ENCODE measurements at regions not wholly inside any gene's neighbourhood (a gene's known extent, or its start where the extent isn't known, plus 50 kb on each side); places are given as distances from the start of the nearest gene placed in this dataset.

GRCh38 chr5:89916131-89916530 lies 493.4 kb downstream of the CETN3 start:
- no peak for DNase-seq (ENCODE audit: low spot score)
- POLR2A ChIA-PET (ENCODE audit: low non-redundant PET), result no interaction called here
- no peak overlapping the region for H3K27ac ChIP-seq
- CTCF ChIA-PET, result no interaction called here
- no peak for TF ChIP-seq CTCF (conservative IDR thresholded peaks at IDR 0.05; ENCODE audit: low read depth)

GRCh38 chr5:89908876-89909275 lies 500.7 kb downstream of the CETN3 start:
- POLR2A ChIA-PET (ENCODE audit: low non-redundant PET), result no interaction called here
- no peak for DNase-seq (ENCODE audit: low spot score)
- H3K27ac ChIP-seq, result no peak overlapping the region
- CTCF ChIA-PET, result interaction anchor here (0.7 kb wide), 1 partner anchor 392 kb away, joined by 4 read pairs; no protein-coding TSS in a partner anchor
- TF ChIP-seq CTCF (conservative IDR thresholded peaks at IDR 0.05; ENCODE audit: low read depth), result no peak

DNA sequence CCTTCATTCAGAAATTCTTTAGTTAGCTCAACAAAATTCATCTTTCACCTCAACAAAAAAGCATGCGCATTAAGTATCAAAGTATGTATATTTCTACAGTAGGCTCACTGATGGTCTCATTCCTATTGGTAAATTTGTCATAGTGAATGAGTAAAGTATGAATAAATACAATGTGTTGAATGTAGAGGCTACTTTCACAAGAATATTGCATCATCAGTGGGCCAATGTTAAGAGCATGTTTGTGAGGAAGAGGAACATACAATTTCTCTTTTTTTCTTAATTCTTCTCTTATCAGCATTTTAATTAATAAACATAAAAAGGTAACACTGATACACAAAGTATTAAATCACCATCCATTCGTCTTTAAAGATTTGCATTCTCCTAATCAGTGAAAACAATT lies 505.1 kb downstream of the CETN3 start:
- DNase-seq (ENCODE audit: low spot score), result no peak
- TF ChIP-seq CTCF (conservative IDR thresholded peaks at IDR 0.05; ENCODE audit: low read depth), result no peak
- H3K27ac ChIP-seq, result no peak overlapping the region
- POLR2A ChIA-PET (ENCODE audit: low non-redundant PET), result no interaction called here
- CTCF ChIA-PET, result interaction anchor here (0.7 kb wide), 1 partner anchor 1154 kb away, joined by 3 read pairs; no protein-coding TSS in a partner anchor

GRCh38 chr5:89901983-89902382 lies 507.6 kb downstream of the CETN3 start:
- no peak for TF ChIP-seq CTCF (conservative IDR thresholded peaks at IDR 0.05; ENCODE audit: low read depth)
- POLR2A ChIA-PET (ENCODE audit: low non-redundant PET), result no interaction called here

GRCh38 chr5:89901346-89901745 lies 508.2 kb downstream of the CETN3 start:
- DNase-seq (ENCODE audit: low spot score), result no peak
- TF ChIP-seq CTCF (conservative IDR thresholded peaks at IDR 0.05; ENCODE audit: low read depth), result no peak
- ChIA-PET CTCF (interaction anchor here (0.7 kb wide), 1 partner anchor 366 kb away, joined by 3 read pairs; no protein-coding TSS in a partner anchor), POLR2A (ENCODE audit: low non-redundant PET) (no interaction called here)
- H3K27ac ChIP-seq, result no peak overlapping the region

More at GRCh38 chr5:89901983-89902382, 507.6 kb downstream of the CETN3 start:
- DNase-seq (ENCODE audit: low spot score), result no peak
- no peak overlapping the region for H3K27ac ChIP-seq
- CTCF ChIA-PET, result interaction anchor here (0.7 kb wide), 2 partner anchors 365 to 483 kb away, joined by 3 to 4 read pairs; no protein-coding TSS in a partner anchor

DNA sequence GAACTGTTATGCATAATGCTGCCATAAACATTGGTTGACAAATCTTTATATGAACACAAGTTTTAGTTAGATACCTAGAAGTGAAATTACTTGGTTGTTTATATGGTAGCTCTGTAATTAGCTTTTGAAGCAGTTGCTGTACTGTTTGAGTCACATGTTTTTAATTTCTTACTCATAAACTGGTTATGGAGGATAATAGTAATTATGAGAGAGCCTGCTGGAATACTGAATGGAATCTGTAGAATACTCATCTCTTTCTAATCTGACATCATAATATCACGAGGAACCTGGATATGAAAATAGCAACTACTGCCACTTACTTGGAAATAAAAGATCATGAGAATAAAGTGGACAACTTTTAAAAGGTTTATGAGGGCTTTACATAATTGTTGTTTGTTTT lies 509.2 kb downstream of the CETN3 start:
- no peak overlapping the region for H3K27ac ChIP-seq
- CTCF ChIA-PET, result interaction anchor here (0.5 kb wide), 1 partner anchor 62 kb away, joined by 3 read pairs; no protein-coding TSS in a partner anchor
- POLR2A ChIA-PET (ENCODE audit: low non-redundant PET), result no interaction called here
- no peak for DNase-seq (ENCODE audit: low spot score)
- TF ChIP-seq CTCF (conservative IDR thresholded peaks at IDR 0.05; ENCODE audit: low read depth), result no peak
